ENCODE measurements at regions not wholly inside any gene's neighbourhood (a gene's known extent, or its start where the extent isn't known, plus 50 kb on each side); places are given as distances from the start of the nearest gene placed in this dataset.
"Not testable (repeated sequence)": the region's sequence is repeated elsewhere in the genome, so short reads cannot be mapped to it uniquely, and the experiment has no call there.

- no peak for DNase-seq
Observed at GRCh38 chr14:28577711-28578131, 188.9 kb upstream of the FOXG1 start.

DNA sequence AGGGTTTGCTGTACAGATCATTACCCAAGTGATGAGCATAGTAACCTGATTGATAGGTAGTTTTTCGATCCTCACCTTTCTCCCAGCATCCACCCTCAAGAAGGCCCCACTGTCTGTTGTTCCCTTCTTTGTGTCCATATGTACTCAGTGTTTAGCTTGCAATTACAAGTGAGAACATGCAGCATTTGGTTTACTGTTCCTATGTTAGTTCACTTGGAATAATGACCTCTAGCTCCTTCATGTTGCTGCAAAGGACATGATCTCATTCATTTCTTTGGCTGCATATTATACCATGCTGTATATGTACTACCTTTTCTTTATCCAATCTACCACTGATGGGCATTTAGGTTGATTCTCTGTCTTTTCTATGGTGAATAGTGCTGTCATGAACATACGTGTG is 181.6 kb upstream of the FOXG1 start:
- no peak for DNase-seq

- no peak for DNase-seq
Observed at GRCh38 chr14:28589792-28590191, 176.8 kb upstream of the FOXG1 start.

DNA sequence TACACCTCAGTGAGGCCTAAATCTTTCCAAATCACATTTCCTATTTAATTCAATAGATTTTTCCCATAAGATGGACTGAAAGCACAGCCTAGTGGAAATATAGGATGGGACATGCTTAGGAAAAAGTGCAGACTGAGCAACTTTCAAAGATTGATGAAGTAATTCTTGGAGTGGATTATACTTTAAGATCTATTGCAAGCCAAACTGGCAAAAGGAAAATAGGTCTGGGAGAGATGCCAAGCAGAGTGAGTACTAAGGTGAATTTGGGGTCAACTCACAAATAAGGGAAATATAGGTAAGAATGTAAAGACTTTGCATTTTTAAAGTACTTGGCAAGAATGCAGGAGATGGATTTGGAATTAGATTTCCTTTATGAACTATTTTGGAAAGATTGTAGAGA is 170.2 kb upstream of the FOXG1 start:
- no peak for DNase-seq

GRCh38 chr14:28599191-28599590 is 167.4 kb upstream of the FOXG1 start:
- no peak for DNase-seq

- no peak for DNase-seq
Observed at GRCh38 chr14:28599605-28600004, 167.0 kb upstream of the FOXG1 start.

DNA sequence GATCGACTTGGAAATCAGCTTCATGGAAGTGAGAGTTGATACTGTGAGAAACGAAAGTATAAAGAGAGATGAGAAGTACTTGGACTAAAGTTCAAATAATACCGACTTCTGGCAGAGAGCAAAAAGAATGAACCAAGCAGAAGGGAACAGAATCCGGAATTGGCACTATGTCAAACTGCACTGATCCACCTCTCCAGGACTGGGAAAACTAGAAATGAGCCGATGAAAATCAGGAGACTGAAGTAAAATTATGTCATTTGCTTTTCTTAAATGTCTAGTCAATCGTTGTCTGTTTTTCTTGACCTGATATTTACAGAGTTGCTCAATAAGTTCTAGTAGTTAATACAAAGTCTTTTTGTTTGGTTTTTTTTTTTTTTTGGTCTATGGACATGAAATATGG is 163.0 kb upstream of the FOXG1 start:
- DNase-seq = no peak

GRCh38 chr14:28607661-28608060 is 158.9 kb upstream of the FOXG1 start:
- no peak for DNase-seq

DNA sequence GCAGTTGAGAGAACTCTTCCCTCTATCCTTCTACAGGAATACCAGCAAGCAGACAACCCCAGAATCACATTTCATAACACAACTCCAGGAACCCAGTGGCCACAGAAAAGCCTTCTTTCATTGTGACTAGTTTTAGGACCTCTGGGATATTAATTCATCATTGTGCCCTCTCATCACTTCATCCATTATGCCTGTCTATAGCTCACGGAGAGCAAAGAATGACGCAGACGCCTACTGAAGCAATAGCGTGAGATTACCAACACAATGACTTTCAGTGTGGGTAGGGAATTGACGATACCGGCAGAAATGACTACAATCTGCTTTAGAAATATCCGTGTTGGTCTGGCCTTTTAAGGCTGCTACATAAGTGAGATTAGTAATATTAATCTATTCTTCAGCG is 158.1 kb upstream of the FOXG1 start:
- no peak for DNase-seq

- peak; percentile 25 for DNase-seq
Observed at GRCh38 chr14:28608851-28609828, 157.4 kb upstream of the FOXG1 start.

- no peak for DNase-seq
Observed at GRCh38 chr14:28612414-28612813, 154.2 kb upstream of the FOXG1 start.

DNA sequence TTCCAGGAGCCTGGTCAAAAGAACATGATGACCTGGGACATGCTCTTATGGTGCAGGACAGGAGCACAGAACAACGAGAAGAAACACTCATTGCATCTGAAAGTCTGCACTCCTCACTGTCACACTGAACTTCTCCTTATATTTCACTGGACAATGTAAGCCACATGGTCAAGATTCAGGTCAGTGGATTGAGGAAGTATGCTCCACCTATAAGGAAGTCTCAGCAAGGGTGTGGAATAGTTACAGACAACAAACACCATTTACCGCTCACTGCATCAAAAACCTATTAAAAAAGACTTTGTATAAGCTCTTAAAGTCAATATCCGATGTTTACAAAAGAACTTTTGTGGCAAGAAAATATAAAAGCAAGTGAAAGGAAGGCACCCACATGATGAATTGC is 153.1 kb upstream of the FOXG1 start:
- DNase-seq = no peak

DNA sequence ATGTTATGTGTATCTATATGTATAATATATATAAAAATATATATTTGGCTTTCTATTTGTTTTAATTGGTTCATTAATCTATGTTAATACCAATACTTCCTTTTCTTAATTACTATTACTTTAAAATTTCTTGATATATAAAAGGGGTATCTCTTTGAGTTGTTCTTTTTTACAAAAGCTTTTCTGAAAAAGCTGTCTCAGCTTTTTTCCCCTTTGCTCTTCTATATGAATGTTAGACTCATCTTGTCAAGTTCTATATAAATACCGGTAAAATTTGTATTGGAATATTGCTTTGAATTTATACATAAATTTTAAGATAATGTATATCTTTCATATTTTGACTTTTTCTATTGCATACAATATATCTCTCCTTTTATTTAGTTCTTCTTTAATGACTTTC is 139.8 kb upstream of the FOXG1 start:
- DNase-seq = no peak

- DNase-seq = no peak
Observed at GRCh38 chr14:28629328-28630004, 137.1 kb upstream of the FOXG1 start.

- DNase-seq = no peak
Observed at GRCh38 chr14:28630100-28630499, 136.5 kb upstream of the FOXG1 start.

- peak; percentile 4 for DNase-seq
Observed at GRCh38 chr14:28635387-28635786, 131.2 kb upstream of the FOXG1 start.

DNA sequence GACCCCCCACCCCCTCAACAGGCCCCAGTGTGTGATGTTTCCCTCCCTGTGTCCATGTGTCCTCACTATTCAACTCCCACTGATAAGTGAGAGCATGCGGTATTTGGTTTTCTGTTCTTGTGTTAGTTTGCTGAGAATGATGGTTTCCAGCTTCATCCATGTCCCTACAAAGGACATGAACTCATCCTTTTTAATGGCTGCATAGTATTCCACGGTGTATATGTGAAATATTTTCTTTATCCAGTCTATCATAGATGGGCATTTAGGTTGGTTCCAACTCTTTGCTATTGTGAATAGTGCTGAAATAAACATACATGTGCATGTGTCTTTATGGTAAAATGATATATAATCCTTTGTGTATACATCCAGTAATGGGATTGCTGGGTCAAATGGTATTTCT is 130.8 kb upstream of the FOXG1 start:
- DNase-seq = not testable (repeated sequence)

DNA sequence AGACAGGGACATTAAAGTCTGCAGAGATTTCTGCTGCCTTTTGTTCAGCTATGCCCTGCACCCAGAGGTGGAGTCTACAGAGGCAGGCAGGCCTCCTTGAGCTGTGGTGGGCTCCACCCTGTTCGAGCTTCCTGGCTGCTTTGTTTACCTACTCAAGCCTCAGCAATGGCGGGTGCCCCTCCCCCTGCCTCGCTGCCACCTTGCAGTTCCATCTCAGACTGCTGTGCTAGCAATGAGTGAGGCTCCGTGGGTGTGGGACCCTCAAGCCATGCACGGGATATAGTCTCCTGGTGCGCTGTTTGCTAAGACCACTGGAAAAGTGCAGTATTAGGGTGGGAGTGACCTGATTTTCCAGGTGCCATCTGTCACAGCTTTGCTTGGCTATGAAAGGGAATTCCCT is 125.4 kb upstream of the FOXG1 start:
- DNase-seq = not testable (repeated sequence)

DNA sequence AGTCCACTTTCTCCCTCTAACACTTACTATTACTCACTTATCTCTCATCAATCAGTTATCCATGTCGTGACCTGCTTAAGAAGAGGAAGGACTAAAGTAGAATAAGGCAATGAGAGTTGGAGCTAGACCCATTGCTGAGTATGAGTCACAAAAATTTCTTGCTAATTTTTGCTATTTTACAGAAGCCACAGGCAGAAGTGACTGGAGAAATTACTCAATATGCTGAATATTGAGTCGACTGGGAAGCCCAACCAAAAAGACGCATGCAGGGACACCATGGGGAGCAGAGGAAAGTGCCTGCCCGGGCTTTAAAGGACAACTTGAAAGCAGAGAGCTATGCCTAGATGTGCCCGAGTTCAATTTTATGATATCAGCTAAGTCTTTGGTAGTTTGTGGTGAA is 115.4 kb upstream of the FOXG1 start:
- no peak for DNase-seq

DNA sequence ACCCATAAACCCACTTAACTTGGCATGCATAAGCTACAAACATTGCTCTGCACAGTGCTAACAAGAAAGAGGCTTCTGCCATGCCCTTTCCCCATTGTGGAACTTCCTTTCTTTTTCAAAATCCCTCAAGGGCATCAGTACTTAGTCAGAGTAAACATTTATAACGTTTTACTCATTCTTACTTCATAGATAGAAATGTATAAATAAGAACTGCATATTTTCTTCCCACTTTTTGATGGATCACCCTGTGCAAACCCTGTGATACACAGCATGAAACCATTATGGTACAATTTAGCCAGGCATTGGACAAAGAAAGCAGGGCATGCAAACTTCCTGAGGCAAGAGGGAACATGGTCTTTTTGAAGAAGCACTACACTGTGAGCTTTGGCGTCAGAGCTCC is 113.8 kb upstream of the FOXG1 start:
- DNase-seq = peak; percentile 52

DNA sequence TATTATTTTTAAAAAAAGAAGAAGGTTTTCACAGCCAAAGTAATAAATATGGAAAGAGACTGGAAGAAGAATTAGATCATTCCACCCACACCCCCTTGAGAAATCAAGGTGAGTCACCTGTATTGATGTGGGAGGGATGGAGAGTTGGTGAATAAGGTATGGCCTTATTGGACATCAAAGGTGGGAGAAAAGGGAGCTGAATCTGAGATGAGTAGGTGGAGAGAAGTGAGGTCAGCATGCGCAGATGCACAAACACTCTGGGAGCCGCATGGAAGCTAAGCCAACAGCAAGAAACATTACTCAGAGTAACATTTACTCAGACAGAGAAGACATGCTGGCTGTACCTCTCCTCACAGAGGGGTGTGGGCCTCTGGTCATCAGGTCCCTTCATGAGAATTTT is 113.1 kb upstream of the FOXG1 start:
- peak; percentile 29 for DNase-seq

GRCh38 chr14:28656704-28657255 is 109.8 kb upstream of the FOXG1 start:
- peak; percentile 23 for DNase-seq

GRCh38 chr14:28661171-28661772 is 105.3 kb upstream of the FOXG1 start:
- peak; percentile 40 for DNase-seq
